ENCODE measurements at regions not wholly inside any gene's neighbourhood (a gene's known extent, or its start where the extent isn't known, plus 50 kb on each side); places are given as distances from the start of the nearest gene placed in this dataset.

DNA sequence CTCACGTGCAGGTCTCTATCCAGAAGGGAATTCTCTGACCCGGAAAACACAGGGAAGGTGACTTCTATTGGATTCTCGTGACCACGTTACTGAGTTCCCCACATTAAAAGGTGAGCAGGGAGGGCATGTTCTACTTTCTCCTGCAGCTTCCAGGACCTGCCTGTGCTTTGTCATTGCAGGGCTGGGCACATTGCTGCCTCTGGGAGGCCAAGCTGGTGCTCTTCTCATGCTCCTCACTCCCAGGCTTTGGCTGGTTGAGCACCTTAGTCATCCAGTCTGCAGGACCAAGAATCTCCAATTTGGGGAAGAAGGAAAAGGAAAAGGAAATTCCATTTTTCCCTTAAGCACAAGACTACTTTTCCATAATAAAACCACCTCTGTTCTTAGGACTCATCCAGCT, 86.5 kb upstream of the TMEM72 start:
- Histone ChIP-seq H3K4me3 (ENCODE audit: low read depth, low read length) (no peak overlapping the region), H3K27me3 (replicated peaks; ENCODE audit: control insufficient read depth, insufficient read depth, low read length) (no peaks in the 10 kb centered on the region), H3K4me1 (no peaks in the 10 kb centered on the region), H3K9me3 (no peaks in the 10 kb centered on the region), H3K36me3 (ENCODE audit: control insufficient read depth, insufficient read depth, low read length) (no peaks in the 10 kb centered on the region)
- no peak for DNase-seq
- Mint-ChIP-seq H3K9me3 (ENCODE audit: unreplicated experiment) (no peaks in the 10 kb centered on the region), H3K27ac (ENCODE audit: unreplicated experiment) (no peak overlapping the region), H3K4me3 (ENCODE audit: unreplicated experiment) (no peak overlapping the region), H3K4me1 (ENCODE audit: low read depth, unreplicated experiment) (no peaks in the 10 kb centered on the region), H3K27me3 (ENCODE audit: insufficient read depth, unreplicated experiment) (peaks cover 2% of the 10 kb centered on the region), H3K36me3 (ENCODE audit: insufficient read depth, unreplicated experiment) (no peaks in the 10 kb centered on the region)
- BruUV-seq (replicated peaks), result no TSS peak
- TF ChIP-seq, protein P1, sequence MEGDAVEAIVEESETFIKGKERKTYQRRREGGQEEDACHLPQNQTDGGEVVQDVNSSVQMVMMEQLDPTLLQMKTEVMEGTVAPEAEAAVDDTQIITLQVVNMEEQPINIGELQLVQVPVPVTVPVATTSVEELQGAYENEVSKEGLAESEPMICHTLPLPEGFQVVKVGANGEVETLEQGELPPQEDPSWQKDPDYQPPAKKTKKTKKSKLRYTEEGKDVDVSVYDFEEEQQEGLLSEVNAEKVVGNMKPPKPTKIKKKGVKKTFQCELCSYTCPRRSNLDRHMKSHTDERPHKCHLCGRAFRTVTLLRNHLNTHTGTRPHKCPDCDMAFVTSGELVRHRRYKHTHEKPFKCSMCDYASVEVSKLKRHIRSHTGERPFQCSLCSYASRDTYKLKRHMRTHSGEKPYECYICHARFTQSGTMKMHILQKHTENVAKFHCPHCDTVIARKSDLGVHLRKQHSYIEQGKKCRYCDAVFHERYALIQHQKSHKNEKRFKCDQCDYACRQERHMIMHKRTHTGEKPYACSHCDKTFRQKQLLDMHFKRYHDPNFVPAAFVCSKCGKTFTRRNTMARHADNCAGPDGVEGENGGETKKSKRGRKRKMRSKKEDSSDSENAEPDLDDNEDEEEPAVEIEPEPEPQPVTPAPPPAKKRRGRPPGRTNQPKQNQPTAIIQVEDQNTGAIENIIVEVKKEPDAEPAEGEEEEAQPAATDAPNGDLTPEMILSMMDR (IDR thresholded peaks at IDR 0.05; ENCODE audit: insufficient read depth in 1 of 2, low read depth in 1 of 2, low read length in 1 of 2, severe bottlenecking in 1 of 2, unreplicated experiment in 1 of 2), result no peak
- ChIA-PET POLR2A (no interaction called here), CTCF (no interaction called here)
- intact Hi-C loops (cut with micrococcal nuclease; ENCODE audit: unreplicated experiment), result no loop called here

DNA sequence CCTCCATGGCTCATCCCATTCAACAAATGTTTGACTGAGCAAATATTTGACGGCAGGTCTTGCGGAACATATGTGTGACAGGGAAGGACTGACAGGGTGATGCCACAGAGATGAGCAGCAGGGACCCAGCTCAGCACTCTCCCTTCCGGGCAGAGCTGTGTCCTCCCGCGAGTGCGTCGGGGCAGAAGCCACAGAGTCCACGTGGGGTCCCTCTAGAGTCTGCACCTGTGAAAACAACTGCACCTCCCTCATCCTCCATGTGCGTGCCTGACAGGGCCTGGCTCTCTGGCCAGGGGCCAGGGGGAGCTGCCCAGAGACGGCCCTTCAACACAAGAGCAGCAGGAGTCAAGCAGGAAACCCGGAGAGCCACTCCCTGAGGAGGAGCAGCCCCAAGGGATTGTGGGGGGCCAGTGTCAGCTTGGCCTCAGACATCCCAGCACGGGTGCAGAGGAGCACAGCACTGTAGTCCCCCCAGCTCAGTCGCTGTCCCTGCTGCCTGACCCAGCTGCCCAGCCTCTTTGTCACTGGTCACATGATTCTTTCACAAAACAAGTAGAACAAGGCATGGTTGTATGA, 83.6 kb upstream of the TMEM72 start:
- no peaks in the 10 kb centered on the region for H3K9me3 ChIP-seq
- no peaks in the 10 kb centered on the region for H3K36me3 Mint-ChIP-seq (ENCODE audit: insufficient read depth, unreplicated experiment)
- TF ChIP-seq, protein P1 (IDR thresholded peaks at IDR 0.05; ENCODE audit: insufficient read depth in 1 of 2, low read depth in 1 of 2, low read length in 1 of 2, severe bottlenecking in 1 of 2, unreplicated experiment in 1 of 2), result no peak
- no peaks in the 10 kb centered on the region for H3K36me3 ChIP-seq (ENCODE audit: control insufficient read depth, insufficient read depth, low read length)
- ChIA-PET CTCF (no interaction called here), POLR2A (no interaction called here)
- H3K27me3 ChIP-seq (replicated peaks; ENCODE audit: control insufficient read depth, insufficient read depth, low read length), result no peaks in the 10 kb centered on the region
- H3K4me1 ChIP-seq, result no peaks in the 10 kb centered on the region
- no peaks in the 10 kb centered on the region for H3K9me3 Mint-ChIP-seq (ENCODE audit: unreplicated experiment)
- intact Hi-C loops (cut with micrococcal nuclease; ENCODE audit: unreplicated experiment), result no loop called here
- H3K4me3 Mint-ChIP-seq (ENCODE audit: unreplicated experiment), result no peak overlapping the region
- no peak overlapping the region for H3K4me3 ChIP-seq (ENCODE audit: low read depth, low read length)
- peaks cover 11% of the 10 kb centered on the region for H3K27me3 Mint-ChIP-seq (ENCODE audit: insufficient read depth, unreplicated experiment)
- DNase-seq, result no peak
- no peak overlapping the region for H3K27ac Mint-ChIP-seq (ENCODE audit: unreplicated experiment)
- no peaks in the 10 kb centered on the region for H3K4me1 Mint-ChIP-seq (ENCODE audit: low read depth, unreplicated experiment)
- BruUV-seq (replicated peaks), result no TSS peak

DNA sequence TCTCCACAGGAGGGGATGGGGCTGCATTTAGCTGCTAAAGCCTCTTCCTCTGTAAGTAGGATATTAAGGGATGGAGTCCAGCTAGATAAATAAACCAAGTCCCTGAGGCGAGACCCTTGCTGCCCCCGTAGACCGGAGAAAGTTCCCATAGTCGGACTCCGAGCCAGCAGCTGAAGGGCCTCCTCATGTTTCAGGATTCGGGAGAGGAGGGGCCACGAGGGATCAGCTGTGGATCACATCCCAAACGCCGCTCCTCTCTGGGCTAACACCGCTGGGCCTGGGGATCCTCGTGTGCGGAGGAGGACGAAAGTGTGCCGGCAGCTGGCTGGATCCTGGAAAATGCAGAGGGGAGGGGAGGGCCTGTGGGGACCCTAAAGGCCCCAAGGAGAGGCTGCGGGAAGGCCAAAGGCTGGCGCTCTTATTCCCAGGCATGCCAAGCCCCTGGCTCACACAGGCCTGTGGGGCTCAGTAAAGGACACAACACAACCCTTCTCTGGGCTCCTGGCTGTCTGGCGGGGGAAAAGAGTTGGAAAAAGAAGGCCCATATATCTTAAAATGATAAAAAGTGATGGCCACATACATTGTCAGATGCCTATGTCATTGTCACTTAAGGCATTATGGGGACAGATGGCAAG, 82.5 kb upstream of the TMEM72 start:
- no TSS peak for BruUV-seq (replicated peaks)
- H3K9me3 Mint-ChIP-seq (ENCODE audit: unreplicated experiment), result no peaks in the 10 kb centered on the region
- CTCF ChIA-PET, result no interaction called here

More for the DNA sequence above, 82.5 kb upstream of the TMEM72 start:
- no peak for DNase-seq
- Mint-ChIP-seq H3K4me3 (ENCODE audit: unreplicated experiment) (no peak overlapping the region), H3K36me3 (ENCODE audit: insufficient read depth, unreplicated experiment) (no peaks in the 10 kb centered on the region), H3K27ac (ENCODE audit: unreplicated experiment) (no peak overlapping the region), H3K4me1 (ENCODE audit: low read depth, unreplicated experiment) (no peaks in the 10 kb centered on the region), H3K27me3 (ENCODE audit: insufficient read depth, unreplicated experiment) (peaks cover 11% of the 10 kb centered on the region)
- TF ChIP-seq, protein P1 (IDR thresholded peaks at IDR 0.05; ENCODE audit: insufficient read depth in 1 of 2, low read depth in 1 of 2, low read length in 1 of 2, severe bottlenecking in 1 of 2, unreplicated experiment in 1 of 2), result no peak
- Histone ChIP-seq H3K27me3 (replicated peaks; ENCODE audit: control insufficient read depth, insufficient read depth, low read length) (no peaks in the 10 kb centered on the region), H3K4me1 (no peaks in the 10 kb centered on the region), H3K36me3 (ENCODE audit: control insufficient read depth, insufficient read depth, low read length) (no peaks in the 10 kb centered on the region), H3K9me3 (no peaks in the 10 kb centered on the region), H3K4me3 (ENCODE audit: low read depth, low read length) (no peak overlapping the region)
- POLR2A ChIA-PET, result no interaction called here
- intact Hi-C loops (cut with micrococcal nuclease; ENCODE audit: unreplicated experiment), result no loop called here

All from Caco-2 (cell line).